ENCODE measurements at regions not wholly inside any gene's neighbourhood (a gene's known extent, or its start where the extent isn't known, plus 50 kb on each side); places are given as distances from the start of the nearest gene placed in this dataset.

DNA sequence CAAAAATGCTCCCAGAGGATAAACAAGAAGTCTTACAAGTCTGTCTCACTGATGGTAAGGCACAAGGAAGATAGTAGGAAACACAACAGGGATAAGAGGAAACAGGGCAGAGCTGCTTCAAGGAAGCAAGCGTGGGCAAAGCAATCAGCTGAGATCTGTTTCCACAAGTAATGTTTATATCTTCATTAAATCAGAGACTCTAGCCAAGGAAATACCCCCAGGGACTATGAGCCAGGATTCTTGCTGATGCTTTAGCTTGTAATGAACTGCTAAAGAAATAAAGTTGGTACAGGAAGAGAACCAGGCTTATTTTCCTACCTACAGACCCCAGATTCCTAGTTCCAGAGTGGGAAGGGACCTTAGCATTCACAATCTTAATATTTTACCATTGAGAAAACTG is 112.7 kb upstream of the C3orf80 start:
- no peaks in the 10 kb centered on the region for H3K4me1 ChIP-seq (ENCODE audit: low read depth)
- no peak overlapping the region for H3K4me3 ChIP-seq
- no peaks in the 10 kb centered on the region for H3K9me3 ChIP-seq (ENCODE audit: low read depth)
- no peak for DNase-seq (ENCODE audit: low read depth in 1 of 2, low spot score in 1 of 2)
- H3K27ac ChIP-seq: no peak overlapping the region
- H3K36me3 ChIP-seq: no peaks in the 10 kb centered on the region
- no peaks in the 10 kb centered on the region for H3K27me3 ChIP-seq
- TF ChIP-seq, protein P1, sequence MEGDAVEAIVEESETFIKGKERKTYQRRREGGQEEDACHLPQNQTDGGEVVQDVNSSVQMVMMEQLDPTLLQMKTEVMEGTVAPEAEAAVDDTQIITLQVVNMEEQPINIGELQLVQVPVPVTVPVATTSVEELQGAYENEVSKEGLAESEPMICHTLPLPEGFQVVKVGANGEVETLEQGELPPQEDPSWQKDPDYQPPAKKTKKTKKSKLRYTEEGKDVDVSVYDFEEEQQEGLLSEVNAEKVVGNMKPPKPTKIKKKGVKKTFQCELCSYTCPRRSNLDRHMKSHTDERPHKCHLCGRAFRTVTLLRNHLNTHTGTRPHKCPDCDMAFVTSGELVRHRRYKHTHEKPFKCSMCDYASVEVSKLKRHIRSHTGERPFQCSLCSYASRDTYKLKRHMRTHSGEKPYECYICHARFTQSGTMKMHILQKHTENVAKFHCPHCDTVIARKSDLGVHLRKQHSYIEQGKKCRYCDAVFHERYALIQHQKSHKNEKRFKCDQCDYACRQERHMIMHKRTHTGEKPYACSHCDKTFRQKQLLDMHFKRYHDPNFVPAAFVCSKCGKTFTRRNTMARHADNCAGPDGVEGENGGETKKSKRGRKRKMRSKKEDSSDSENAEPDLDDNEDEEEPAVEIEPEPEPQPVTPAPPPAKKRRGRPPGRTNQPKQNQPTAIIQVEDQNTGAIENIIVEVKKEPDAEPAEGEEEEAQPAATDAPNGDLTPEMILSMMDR (IDR thresholded peaks at IDR 0.05; ENCODE audit: low read depth, low read length): no peak

DNA sequence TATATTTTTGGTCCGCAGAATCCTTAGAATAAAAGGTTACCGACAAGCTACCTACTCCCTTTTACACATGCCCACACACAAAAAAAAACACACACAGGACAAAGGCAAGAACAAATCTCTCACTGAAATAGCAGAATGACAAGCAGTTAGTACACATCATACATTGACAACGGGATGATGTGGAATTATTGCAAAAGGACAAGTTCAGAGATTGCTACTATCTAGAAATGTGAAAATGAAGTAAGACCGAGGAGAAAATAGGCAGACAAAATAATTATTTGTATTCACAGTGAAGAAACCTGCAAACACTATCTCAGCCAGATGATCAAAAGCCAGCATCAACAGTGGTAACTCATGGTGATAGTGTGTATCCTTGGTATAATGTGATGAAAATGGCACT is 112.2 kb upstream of the C3orf80 start:
- no peaks in the 10 kb centered on the region for H3K4me1 ChIP-seq (ENCODE audit: low read depth)
- no peak overlapping the region for H3K27ac ChIP-seq
- TF ChIP-seq, protein P1 (IDR thresholded peaks at IDR 0.05; ENCODE audit: low read depth, low read length): no peak
- no peak for DNase-seq (ENCODE audit: low read depth in 1 of 2, low spot score in 1 of 2)
- H3K9me3 ChIP-seq (ENCODE audit: low read depth): no peaks in the 10 kb centered on the region
- no peaks in the 10 kb centered on the region for H3K27me3 ChIP-seq
- H3K36me3 ChIP-seq: no peaks in the 10 kb centered on the region
- no peak overlapping the region for H3K4me3 ChIP-seq

DNA sequence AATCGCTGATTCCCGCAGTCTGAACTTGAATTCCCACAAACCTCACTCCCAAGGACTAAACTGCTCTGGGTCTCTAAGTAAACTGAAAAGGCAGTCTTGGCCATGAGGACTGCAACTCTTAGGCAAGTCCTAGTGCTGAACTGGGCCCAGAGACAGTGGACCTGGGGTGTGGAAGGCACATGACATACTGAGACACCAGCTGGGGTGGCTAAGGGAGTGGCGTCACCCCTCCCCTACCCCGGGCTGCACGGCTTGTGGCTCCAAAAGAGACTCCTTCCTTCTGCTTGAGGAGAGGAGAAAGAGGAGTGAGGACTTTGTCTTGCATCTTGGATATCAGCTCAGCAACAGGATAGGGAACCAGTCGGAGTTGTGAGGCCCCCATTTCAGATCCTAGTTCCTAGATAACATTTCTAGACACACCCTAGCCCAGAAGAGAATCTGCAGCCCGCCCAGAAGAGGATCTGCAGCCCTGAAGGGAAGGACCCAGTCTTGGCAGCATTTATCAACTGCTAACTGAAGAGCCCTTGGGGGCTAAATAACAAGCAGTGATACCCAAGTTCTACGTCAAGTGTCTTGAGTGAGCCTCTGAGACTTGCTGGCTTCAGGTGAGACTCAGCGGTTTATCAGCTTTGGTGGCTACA is 110.7 kb upstream of the C3orf80 start:
- TF ChIP-seq, protein P1 (IDR thresholded peaks at IDR 0.05; ENCODE audit: low read depth, low read length): no peak
- H3K27me3 ChIP-seq: no peaks in the 10 kb centered on the region

DNA sequence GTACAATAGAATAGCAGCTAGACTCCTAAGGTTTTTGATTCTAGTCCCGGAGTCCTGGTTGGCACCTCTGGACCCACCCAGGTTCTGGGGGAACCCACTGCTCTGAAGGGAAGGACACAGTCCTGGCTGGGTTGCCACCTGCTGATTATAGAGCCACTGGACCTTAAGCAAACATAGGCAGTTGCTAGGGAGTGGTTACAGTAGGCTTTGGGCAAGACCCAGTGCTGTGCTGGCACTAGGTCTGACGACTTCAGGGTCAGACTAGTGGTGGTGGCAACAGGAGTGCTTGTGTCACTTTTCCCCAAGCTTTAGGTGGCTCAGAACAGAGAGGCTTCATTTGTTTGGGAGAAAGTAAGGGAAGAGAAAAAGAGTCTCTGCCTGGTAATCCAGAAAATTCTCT is 109.8 kb upstream of the C3orf80 start:
- TF ChIP-seq, protein P1 (IDR thresholded peaks at IDR 0.05; ENCODE audit: low read depth, low read length): no peak
- Histone ChIP-seq H3K4me1 (ENCODE audit: low read depth) (no peaks in the 10 kb centered on the region), H3K27ac (no peak overlapping the region), H3K9me3 (ENCODE audit: low read depth) (no peaks in the 10 kb centered on the region), H3K4me3 (no peak overlapping the region), H3K27me3 (no peaks in the 10 kb centered on the region), H3K36me3 (no peaks in the 10 kb centered on the region)
- DNase-seq (ENCODE audit: low read depth in 1 of 2, low spot score in 1 of 2): no peak

More for the DNA sequence above, 110.7 kb upstream of the C3orf80 start:
- no peak for DNase-seq (ENCODE audit: low read depth in 1 of 2, low spot score in 1 of 2)
- H3K4me3 ChIP-seq: no peak overlapping the region
- H3K27ac ChIP-seq: no peak overlapping the region
- no peaks in the 10 kb centered on the region for H3K9me3 ChIP-seq (ENCODE audit: low read depth)
- H3K36me3 ChIP-seq: no peaks in the 10 kb centered on the region
- no peaks in the 10 kb centered on the region for H3K4me1 ChIP-seq (ENCODE audit: low read depth)

DNA sequence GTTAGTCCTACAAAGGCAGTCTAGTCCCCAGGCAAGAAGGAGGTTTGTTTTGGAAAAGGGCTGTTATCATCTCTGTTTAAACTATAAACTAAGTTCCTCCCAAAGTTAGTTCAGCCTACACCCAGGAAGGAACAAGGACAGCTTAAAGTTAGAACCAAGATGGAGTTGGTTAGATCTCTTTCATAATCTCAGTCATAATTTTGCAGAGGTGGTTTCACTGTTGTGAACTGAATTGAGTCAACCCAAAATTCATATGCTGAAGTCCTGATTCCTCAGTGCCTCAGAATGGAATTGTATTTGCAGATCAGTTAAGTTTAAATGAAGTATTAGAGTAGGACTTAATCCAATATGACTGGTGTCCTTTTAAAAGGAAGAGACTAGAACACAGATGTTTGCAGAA is 101.0 kb upstream of the C3orf80 start:
- Histone ChIP-seq H3K27ac (no peak overlapping the region), H3K36me3 (no peaks in the 10 kb centered on the region), H3K4me1 (ENCODE audit: low read depth) (no peaks in the 10 kb centered on the region), H3K9me3 (ENCODE audit: low read depth) (no peaks in the 10 kb centered on the region), H3K27me3 (no peaks in the 10 kb centered on the region), H3K4me3 (no peak overlapping the region)
- no peak for DNase-seq (ENCODE audit: low read depth in 1 of 2, low spot score in 1 of 2)
- TF ChIP-seq, protein P1 (IDR thresholded peaks at IDR 0.05; ENCODE audit: low read depth, low read length): no peak

Data from cardiac muscle cell (in vitro differentiated cells and primary cell).